Smooth muscle cell (in vitro differentiated cells): ENCODE measurements at regions not wholly inside any gene's neighbourhood (a gene's known extent, or its start where the extent isn't known, plus 50 kb on each side); places are given as distances from the start of the nearest gene placed in this dataset.

Experiments used
- DNase-seq: peaks from one replicate; lab custom pipeline; 2025; ENCODE audit not compliant: unreplicated experiment; lab: John Stamatoyannopoulos, UW
- H2AFZ ChIP-seq: fragments of 200-600 bp; sonication (generic); 2 replicates; pipeline ENCODE4 v1.6.0; 2016; ENCODE audit warnings: antibody characterized with exemption, low read depth, mild to moderate bottlenecking
- H3F3A ChIP-seq: fragments of 200-600 bp; sonication (generic); 2 replicates; pipeline ENCODE4 v1.6.0; 2017; ENCODE audit warnings: antibody characterized with exemption, low read depth
- H3K27ac ChIP-seq: fragments of 200-600 bp; sonication (generic); 2 replicates; pipeline ENCODE4 v1.5.1; 2016; ENCODE audit warnings: low read depth, mild to moderate bottlenecking
- H3K27me3 ChIP-seq: fragments of 200-600 bp; sonication (generic); 2 replicates; pipeline ENCODE4 v1.6.1; 2016; ENCODE audit warnings: low read depth, mild to moderate bottlenecking
- H3K36me3 ChIP-seq: fragments of 200-600 bp; sonication (generic); 2 replicates; pipeline ENCODE4 v1.5.1; 2016; ENCODE audit warnings: low read depth
- H3K4me1 ChIP-seq: fragments of 200-600 bp; sonication (generic); 2 replicates; pipeline ENCODE4 v1.5.1; 2016; ENCODE audit warnings: low read depth
- H3K4me2 ChIP-seq: fragments of 200-600 bp; sonication (generic); 2 replicates; pipeline ENCODE4 v1.6.0; 2016; ENCODE audit warnings: mild to moderate bottlenecking
- H3K4me3 ChIP-seq: fragments of 200-600 bp; sonication (generic); 2 replicates; pipeline ENCODE4 v1.5.1; 2016; ENCODE audit warnings: mild to moderate bottlenecking
- H3K79me2 ChIP-seq: fragments of 200-600 bp; sonication (generic); 2 replicates; pipeline ENCODE4 v1.6.0; 2016; ENCODE audit warnings: low read depth, mild to moderate bottlenecking
- H3K9ac ChIP-seq: fragments of 200-600 bp; sonication (generic); 2 replicates; pipeline ENCODE4 v1.6.0; 2016; ENCODE audit warnings: low read depth
- H3K9me3 ChIP-seq: fragments of 200-600 bp; sonication (generic); replicated peaks from 2 replicates; pipeline ENCODE4 v1.5.1; 2016; ENCODE audit warnings: low read depth
- H4K20me1 ChIP-seq: fragments of 200-600 bp; sonication (generic); 2 replicates; pipeline ENCODE4 v1.6.0; 2016; ENCODE audit warnings: low read depth
- CTCF ChIP-seq: fragments of 200-600 bp; sonication (generic); IDR thresholded peaks from 2 replicates; pipeline ENCODE4 v1.5.1; 2017; ENCODE audit warnings: borderline replicate concordance, mild to moderate bottlenecking, antibody characterized with exemption; ENCODE audit not compliant: insufficient read depth, poor library complexity, severe bottlenecking
- WGBS: methylation state at CpG from one replicate; pipeline ENCODE4 v1.1.7; 2016; ENCODE audit warnings: low lambda C conversion rate; 5-methylcytosine and 5-hydroxymethylcytosine counted together

- H3K4me1 ChIP-seq, result no peaks in the 10 kb centered on the region
Observed at GRCh38 chr15:72964542-72964941, 87.7 kb upstream of the NEO1 start.

GRCh38 chr15:72964135-72964534, 88.1 kb upstream of the NEO1 start:
- Histone ChIP-seq H3K9me3 (no peaks in the 10 kb centered on the region), H3K36me3 (no peaks in the 10 kb centered on the region), H3K9ac (no peak overlapping the region), H3K4me1 (no peaks in the 10 kb centered on the region), H3K27me3 (peaks cover 46% of the 10 kb centered on the region), H3K27ac (no peak overlapping the region), H3K4me3 (no peak overlapping the region), H3F3A (no peaks in the 10 kb centered on the region), H4K20me1 (no peaks in the 10 kb centered on the region), H2AFZ (no peak overlapping the region), H3K4me2 (no peak overlapping the region), H3K79me2 (no peaks in the 10 kb centered on the region)
- no peak for DNase-seq
- no peak for TF ChIP-seq CTCF

More at GRCh38 chr15:72964542-72964941, 87.7 kb upstream of the NEO1 start:
- no peaks in the 10 kb centered on the region for H4K20me1 ChIP-seq
- TF ChIP-seq CTCF, result no peak
- no peak overlapping the region for H2AFZ ChIP-seq
- no peak overlapping the region for H3K9ac ChIP-seq
- H3K79me2 ChIP-seq, result no peaks in the 10 kb centered on the region
- WGBS, result 75% methylated on average over 1 of the region's 1 CpG
- H3F3A ChIP-seq, result no peaks in the 10 kb centered on the region
- no peak for DNase-seq
- H3K9me3 ChIP-seq, result no peaks in the 10 kb centered on the region
- H3K4me3 ChIP-seq, result no peak overlapping the region
- H3K36me3 ChIP-seq, result no peaks in the 10 kb centered on the region
- no peak overlapping the region for H3K4me2 ChIP-seq
- H3K27ac ChIP-seq, result no peak overlapping the region
- peaks cover 46% of the 10 kb centered on the region for H3K27me3 ChIP-seq

GRCh38 chr15:72962054-72962702, 90.1 kb upstream of the NEO1 start:
- Histone ChIP-seq H3K9ac (no peak overlapping the region), H3F3A (no peaks in the 10 kb centered on the region), H3K27ac (no peak overlapping the region), H3K27me3 (peaks cover 55% of the 10 kb centered on the region), H3K9me3 (no peaks in the 10 kb centered on the region), H3K79me2 (no peaks in the 10 kb centered on the region), H3K4me3 (no peak overlapping the region), H3K4me1 (no peaks in the 10 kb centered on the region), H2AFZ (no peak overlapping the region), H3K4me2 (no peak overlapping the region), H4K20me1 (no peaks in the 10 kb centered on the region), H3K36me3 (no peaks in the 10 kb centered on the region)
- TF ChIP-seq CTCF, result no peak
- WGBS, result 92% methylated on average over 8 of the region's 8 CpGs
- DNase-seq, result no peak

- H3K27me3 ChIP-seq, result peaks cover 56% of the 10 kb centered on the region
- no peaks in the 10 kb centered on the region for H3K4me1 ChIP-seq
- H3K79me2 ChIP-seq, result no peaks in the 10 kb centered on the region
- no peak for DNase-seq
- WGBS, result 84% methylated on average over 3 of the region's 3 CpGs
- no peaks in the 10 kb centered on the region for H4K20me1 ChIP-seq
- no peak overlapping the region for H3K4me2 ChIP-seq
- H3K4me3 ChIP-seq, result no peak overlapping the region
- H2AFZ ChIP-seq, result no peak overlapping the region
- H3K36me3 ChIP-seq, result no peaks in the 10 kb centered on the region
- no peak for TF ChIP-seq CTCF
- no peak overlapping the region for H3K9ac ChIP-seq
- no peaks in the 10 kb centered on the region for H3F3A ChIP-seq
- H3K27ac ChIP-seq, result no peak overlapping the region
- no peaks in the 10 kb centered on the region for H3K9me3 ChIP-seq
Observed at GRCh38 chr15:72961346-72961745, 90.9 kb upstream of the NEO1 start.
